ENCODE measurements at regions not wholly inside any gene's neighbourhood (a gene's known extent, or its start where the extent isn't known, plus 50 kb on each side); places are given as distances from the start of the nearest gene placed in this dataset.

- intact Hi-C loops (cut with DNase I): no loop called here
- Histone ChIP-seq H3K4me3 (no peak overlapping the region), H3K36me3 (no peaks in the 10 kb centered on the region), H3K27ac (replicated peaks in 1 of 4) (no peak overlapping the region), H3K4me1 (peaks cover 0 to 6% (median 0%) of the 10 kb centered on the region in 4 donors), H3K9me3 (no peaks in the 10 kb centered on the region), H3K27me3 (peaks cover 0 to 13% (median 0%) of the 10 kb centered on the region in 4 donors)
- no peak for DNase-seq (ENCODE audit: extremely low spot score)
- WGBS: 88% methylated on average over 13 of the region's 13 CpGs
- TF ChIP-seq CTCF (IDR thresholded peaks at IDR 0.05): no peak
- no peak for TF ChIP-seq POLR2A (IDR thresholded peaks at IDR 0.05; ENCODE audit: low read depth)
- TF ChIP-seq POLR2AphosphoS5 (IDR thresholded peaks at IDR 0.05): no peak
- no peak for TF ChIP-seq EP300 (IDR thresholded peaks at IDR 0.05)
These were observed 404.1 kb downstream of the RAPGEF2 start for GRCh38 chr4:159506801-159507517.

GRCh38 chr4:159508917-159509500 is 406.1 kb downstream of the RAPGEF2 start:
- 89% methylated on average over 6 of the region's 6 CpGs for WGBS
- H3K27me3 ChIP-seq: peaks cover 0 to 13% (median 0%) of the 10 kb centered on the region in 4 donors
- H3K4me1 ChIP-seq: peaks cover 0 to 6% (median 0%) of the 10 kb centered on the region in 4 donors
- no peaks in the 10 kb centered on the region for H3K36me3 ChIP-seq
- H3K27ac ChIP-seq (replicated peaks in 1 of 4): no peak overlapping the region
- no peak for DNase-seq (ENCODE audit: extremely low spot score)
- H3K9me3 ChIP-seq: no peaks in the 10 kb centered on the region
- no peak for TF ChIP-seq POLR2AphosphoS5 (IDR thresholded peaks at IDR 0.05)
- no peak for TF ChIP-seq POLR2A (IDR thresholded peaks at IDR 0.05; ENCODE audit: low read depth)
- no peak for TF ChIP-seq EP300 (IDR thresholded peaks at IDR 0.05)
- TF ChIP-seq CTCF (IDR thresholded peaks at IDR 0.05): no peak
- H3K4me3 ChIP-seq: no peak overlapping the region
- intact Hi-C loops (cut with DNase I): no loop called here

GRCh38 chr4:159512348-159512747 is 409.5 kb downstream of the RAPGEF2 start:
- no peaks in the 10 kb centered on the region for H3K4me1 ChIP-seq
- no peaks in the 10 kb centered on the region for H3K36me3 ChIP-seq
- no peak overlapping the region for H3K4me3 ChIP-seq
- no peaks in the 10 kb centered on the region for H3K9me3 ChIP-seq
- intact Hi-C loops (cut with DNase I): no loop called here
- TF ChIP-seq POLR2AphosphoS5 (IDR thresholded peaks at IDR 0.05): no peak
- no peak for TF ChIP-seq POLR2A (IDR thresholded peaks at IDR 0.05; ENCODE audit: low read depth)
- no peak for TF ChIP-seq EP300 (IDR thresholded peaks at IDR 0.05)
- no peak for TF ChIP-seq CTCF (IDR thresholded peaks at IDR 0.05)
- DNase-seq (ENCODE audit: extremely low spot score): no peak
- H3K27me3 ChIP-seq: no peaks in the 10 kb centered on the region
- H3K27ac ChIP-seq (replicated peaks in 1 of 4): no peak overlapping the region

- TF ChIP-seq POLR2A (IDR thresholded peaks at IDR 0.05; ENCODE audit: low read depth) (no peak), EP300 (IDR thresholded peaks at IDR 0.05) (no peak), CTCF (IDR thresholded peaks at IDR 0.05) (no peak), POLR2AphosphoS5 (IDR thresholded peaks at IDR 0.05) (no peak)
- DNase-seq (ENCODE audit: extremely low spot score): no peak
- Histone ChIP-seq H3K4me3 (no peak overlapping the region), H3K4me1 (no peaks in the 10 kb centered on the region), H3K9me3 (no peaks in the 10 kb centered on the region), H3K27ac (replicated peaks in 1 of 4) (no peak overlapping the region), H3K27me3 (no peaks in the 10 kb centered on the region), H3K36me3 (no peaks in the 10 kb centered on the region)
- 91% methylated on average over 2 of the region's 2 CpGs for WGBS
- intact Hi-C loops (cut with DNase I): no loop called here
These were observed 412.6 kb downstream of the RAPGEF2 start for GRCh38 chr4:159515314-159516025.

Measured in esophagus muscularis mucosa (tissue), 4 donors.